ENCODE measurements at regions not wholly inside any gene's neighbourhood (a gene's known extent, or its start where the extent isn't known, plus 50 kb on each side); places are given as distances from the start of the nearest gene placed in this dataset.

- no peak for TF ChIP-seq CTCF (IDR thresholded peaks at IDR 0.05)
- no peak for TF ChIP-seq POLR2A (IDR thresholded peaks at IDR 0.05)
These were observed 197.1 kb downstream of the RDH14 start for GRCh38 chr2:18363348-18363747.
